ENCODE measurements at regions not wholly inside any gene's neighbourhood (a gene's known extent, or its start where the extent isn't known, plus 50 kb on each side); places are given as distances from the start of the nearest gene placed in this dataset.

DNA sequence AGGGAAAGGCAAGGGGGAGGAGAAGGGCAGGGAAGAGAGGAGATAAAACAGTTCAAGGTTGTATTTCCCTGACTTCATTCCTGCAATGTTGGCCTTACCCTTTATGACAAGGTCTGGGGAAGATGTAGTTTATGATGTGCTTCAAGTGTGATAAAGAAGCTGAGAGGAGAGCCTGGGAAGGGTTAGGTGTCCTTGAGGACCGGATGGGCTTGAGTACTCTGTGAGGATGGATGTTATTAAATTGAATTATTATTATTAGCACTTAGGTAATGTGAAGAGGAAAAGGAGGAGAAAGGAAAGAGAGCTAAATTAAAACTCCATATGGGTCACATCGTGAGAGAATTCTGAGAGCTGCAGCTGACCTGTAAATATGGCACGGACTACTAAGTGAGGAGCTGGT is 719.4 kb upstream of the CELF4 start:
- in situ Hi-C loops (cut with MboI; ENCODE audit: low pct_unique_long_range_greater_than_20kb, low sequenced_read_pairs, unreplicated experiment), result no loop called here
- no peak for TF ChIP-seq CTCF (IDR thresholded peaks at IDR 0.05; ENCODE audit: extremely low read depth, insufficient read depth, missing control alignments)

GRCh38 chr18:38263066-38263465 is 697.5 kb upstream of the CELF4 start:
- TF ChIP-seq CTCF (IDR thresholded peaks at IDR 0.05; ENCODE audit: extremely low read depth, insufficient read depth, missing control alignments), result no peak
- in situ Hi-C loops (cut with MboI; ENCODE audit: low pct_unique_long_range_greater_than_20kb, low sequenced_read_pairs, unreplicated experiment), result no loop called here

More for the DNA sequence above, 719.4 kb upstream of the CELF4 start:
- DNase-seq (ENCODE audit: low spot score), result no peak

GRCh38 chr18:38262661-38263060 is 697.1 kb upstream of the CELF4 start:
- no peak for TF ChIP-seq CTCF (IDR thresholded peaks at IDR 0.05; ENCODE audit: extremely low read depth, insufficient read depth, missing control alignments)
- in situ Hi-C loops (cut with MboI; ENCODE audit: low pct_unique_long_range_greater_than_20kb, low sequenced_read_pairs, unreplicated experiment), result no loop called here
- no peak for DNase-seq (ENCODE audit: low spot score)

More at GRCh38 chr18:38263066-38263465, 697.5 kb upstream of the CELF4 start:
- DNase-seq (ENCODE audit: low spot score), result no peak

DNA sequence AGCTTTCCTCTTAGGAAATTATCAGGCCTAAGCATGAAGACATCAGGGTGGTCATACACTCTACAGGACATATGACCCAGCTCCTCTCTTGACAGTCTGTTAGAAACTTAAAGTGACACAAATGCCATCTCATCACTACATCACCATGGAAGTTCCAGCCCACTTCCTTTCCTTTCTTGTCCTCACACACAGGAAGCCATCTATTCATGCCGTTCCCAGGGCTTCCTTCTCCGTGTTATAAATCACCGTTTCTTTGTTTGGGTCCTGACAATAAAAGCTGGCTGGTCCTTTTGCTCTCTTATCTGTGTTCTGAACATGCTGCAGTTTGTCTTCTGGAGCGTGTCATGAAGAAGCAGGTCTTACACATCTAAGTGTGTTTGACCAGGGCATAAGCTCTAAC is 692.1 kb upstream of the CELF4 start:
- no peak for DNase-seq (ENCODE audit: low spot score)
- in situ Hi-C loops (cut with MboI; ENCODE audit: low pct_unique_long_range_greater_than_20kb, low sequenced_read_pairs, unreplicated experiment), result no loop called here
- no peak for TF ChIP-seq CTCF (IDR thresholded peaks at IDR 0.05; ENCODE audit: extremely low read depth, insufficient read depth, missing control alignments)

GRCh38 chr18:38256366-38256765 is 690.8 kb upstream of the CELF4 start:
- in situ Hi-C loops (cut with MboI; ENCODE audit: low pct_unique_long_range_greater_than_20kb, low sequenced_read_pairs, unreplicated experiment), result no loop called here
- DNase-seq (ENCODE audit: low spot score), result no peak
- TF ChIP-seq CTCF (IDR thresholded peaks at IDR 0.05; ENCODE audit: extremely low read depth, insufficient read depth, missing control alignments), result no peak

- no peak for DNase-seq (ENCODE audit: low spot score)
- in situ Hi-C loops (cut with MboI; ENCODE audit: low pct_unique_long_range_greater_than_20kb, low sequenced_read_pairs, unreplicated experiment), result no loop called here
- TF ChIP-seq CTCF (IDR thresholded peaks at IDR 0.05; ENCODE audit: extremely low read depth, insufficient read depth, missing control alignments), result no peak
Observed at GRCh38 chr18:38250971-38251370, 685.4 kb upstream of the CELF4 start.

GRCh38 chr18:38244480-38244879 is 678.9 kb upstream of the CELF4 start:
- in situ Hi-C loops (cut with MboI; ENCODE audit: low pct_unique_long_range_greater_than_20kb, low sequenced_read_pairs, unreplicated experiment), result no loop called here
- no peak for DNase-seq (ENCODE audit: low spot score)
- no peak for TF ChIP-seq CTCF (IDR thresholded peaks at IDR 0.05; ENCODE audit: extremely low read depth, insufficient read depth, missing control alignments)
